Kidney tubule cell (primary cell): ENCODE measurements at regions not wholly inside any gene's neighbourhood (a gene's known extent, or its start where the extent isn't known, plus 50 kb on each side); places are given as distances from the start of the nearest gene placed in this dataset.

ENCODE experiments used
- DNase-seq: peaks from one replicate; pipeline ENCODE4 v3.0.0-alpha.2; 2018; ENCODE audit warnings: low spot score

DNA sequence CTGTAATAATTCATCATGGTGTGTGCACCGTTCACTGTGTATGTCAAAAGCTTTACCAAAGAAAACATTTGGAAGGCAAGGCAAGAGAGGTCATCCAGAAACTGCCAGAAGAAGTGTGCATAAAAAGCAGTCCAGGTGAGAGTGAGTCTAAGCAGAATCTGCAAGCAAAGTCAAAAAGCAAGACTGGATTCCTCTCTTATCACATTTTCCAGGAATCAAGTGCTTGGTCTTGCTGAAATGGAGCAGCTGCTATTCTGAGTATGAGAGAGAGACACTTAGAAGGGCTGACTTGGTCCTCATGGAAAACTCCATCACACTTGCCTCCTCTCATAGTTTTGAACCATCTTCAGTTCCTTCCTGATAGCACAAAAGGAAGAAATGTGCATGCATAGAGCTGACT is 231.3 kb downstream of the ANAPC1 start:
- DNase-seq = no peak

DNA sequence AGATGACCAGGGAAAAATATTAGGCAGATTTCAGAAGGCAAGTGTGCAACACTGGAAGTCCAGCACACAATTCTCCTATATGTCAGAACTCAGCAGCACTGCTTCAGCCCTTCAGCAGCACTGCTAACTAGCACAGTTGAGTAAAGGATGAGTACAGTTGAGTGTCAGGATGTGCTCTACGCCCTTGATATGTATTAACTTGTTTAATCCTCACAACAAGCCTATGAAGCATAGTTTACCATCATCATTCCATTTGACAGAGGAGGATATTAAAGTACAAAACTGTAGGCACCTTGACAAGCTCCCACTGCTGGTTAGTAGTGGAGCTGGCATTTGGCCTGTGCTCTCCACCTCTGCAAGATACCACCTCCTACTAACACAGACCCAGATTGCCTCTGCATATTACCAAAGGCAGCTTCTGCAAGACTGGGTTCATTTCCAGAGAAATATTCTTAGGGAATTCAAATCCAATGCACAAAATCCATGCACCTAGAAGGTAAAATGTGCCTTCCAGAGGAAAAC is 230.8 kb downstream of the ANAPC1 start:
- DNase-seq = no peak

DNA sequence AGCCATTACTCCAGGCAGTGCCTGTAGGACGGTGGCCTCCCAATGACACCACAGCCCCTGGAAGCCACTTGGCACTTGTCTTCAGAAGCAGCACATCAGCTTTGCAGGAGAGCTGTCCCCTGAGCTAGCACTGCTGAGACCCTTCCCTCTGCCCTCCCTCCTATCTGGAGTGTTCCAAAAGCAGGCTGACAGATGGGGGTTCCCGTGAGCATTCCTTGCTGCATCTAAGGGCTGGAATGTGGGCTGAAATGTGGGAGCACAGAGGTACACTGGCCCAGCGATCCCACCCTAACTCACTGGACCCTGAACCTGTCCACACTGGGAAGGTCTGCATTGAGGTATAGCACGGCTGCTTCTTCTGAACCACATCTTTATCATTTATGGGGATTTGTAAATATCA is 230.1 kb downstream of the ANAPC1 start:
- DNase-seq = no peak

DNA sequence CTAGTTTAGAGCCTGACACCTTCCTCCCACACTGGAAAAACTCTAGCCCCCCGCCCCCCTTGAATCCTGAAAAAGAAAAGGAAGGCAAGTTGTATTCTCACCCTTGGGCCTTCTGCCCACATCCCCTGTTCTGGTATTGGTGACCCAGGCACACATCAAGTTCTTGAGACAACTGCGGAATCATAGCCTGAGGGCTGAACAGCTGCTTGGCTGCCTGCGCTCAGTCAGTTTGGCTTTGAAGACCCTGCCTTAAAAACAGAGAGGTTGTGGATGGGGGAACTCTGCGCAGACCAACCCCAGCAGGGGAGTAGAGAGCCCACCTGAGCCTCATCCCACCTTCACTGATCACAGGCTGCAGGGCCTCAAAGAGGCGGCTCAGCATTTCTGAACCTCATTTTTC is 229.2 kb downstream of the ANAPC1 start:
- no peak for DNase-seq

DNA sequence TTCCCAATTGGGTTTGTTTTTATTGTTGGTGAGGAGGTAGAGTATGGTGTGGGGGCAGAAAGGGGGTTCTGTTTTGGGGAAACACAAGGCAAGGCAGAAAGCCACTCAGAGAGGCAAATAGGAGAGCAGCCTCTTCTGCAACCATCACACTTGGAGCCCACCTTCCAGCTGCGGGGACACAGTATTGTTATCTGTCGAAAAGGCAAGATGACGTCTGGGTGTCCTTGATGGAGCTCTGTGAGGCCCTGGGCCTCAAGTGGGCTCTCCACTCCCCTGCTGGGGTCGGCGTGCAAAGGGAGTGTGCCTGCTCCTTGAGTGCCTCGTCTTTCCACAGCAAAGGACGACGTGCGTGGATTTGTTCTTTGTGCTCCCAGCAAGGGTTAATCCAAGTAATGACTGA is 227.6 kb downstream of the ANAPC1 start:
- DNase-seq = no peak

DNA sequence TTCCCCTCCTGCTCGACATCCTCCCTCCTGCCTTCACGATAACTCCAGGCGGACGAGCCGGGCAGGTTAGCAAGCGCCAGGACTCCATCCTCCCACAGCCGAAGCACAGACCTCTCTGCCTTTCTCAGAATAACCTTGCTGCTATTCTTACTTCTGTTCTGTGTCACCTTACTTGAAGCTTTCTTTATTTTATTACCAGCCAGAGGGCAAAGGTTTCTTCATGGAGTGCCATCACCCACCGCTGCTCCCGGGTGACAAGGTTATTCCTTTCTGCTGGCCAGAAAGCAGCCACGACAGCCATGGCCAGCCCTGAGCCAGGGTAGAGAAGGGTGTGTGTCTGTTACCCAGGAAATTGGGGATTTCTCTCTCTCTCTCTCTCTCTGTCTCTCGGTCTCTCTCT is 227.1 kb downstream of the ANAPC1 start:
- no peak for DNase-seq

DNA sequence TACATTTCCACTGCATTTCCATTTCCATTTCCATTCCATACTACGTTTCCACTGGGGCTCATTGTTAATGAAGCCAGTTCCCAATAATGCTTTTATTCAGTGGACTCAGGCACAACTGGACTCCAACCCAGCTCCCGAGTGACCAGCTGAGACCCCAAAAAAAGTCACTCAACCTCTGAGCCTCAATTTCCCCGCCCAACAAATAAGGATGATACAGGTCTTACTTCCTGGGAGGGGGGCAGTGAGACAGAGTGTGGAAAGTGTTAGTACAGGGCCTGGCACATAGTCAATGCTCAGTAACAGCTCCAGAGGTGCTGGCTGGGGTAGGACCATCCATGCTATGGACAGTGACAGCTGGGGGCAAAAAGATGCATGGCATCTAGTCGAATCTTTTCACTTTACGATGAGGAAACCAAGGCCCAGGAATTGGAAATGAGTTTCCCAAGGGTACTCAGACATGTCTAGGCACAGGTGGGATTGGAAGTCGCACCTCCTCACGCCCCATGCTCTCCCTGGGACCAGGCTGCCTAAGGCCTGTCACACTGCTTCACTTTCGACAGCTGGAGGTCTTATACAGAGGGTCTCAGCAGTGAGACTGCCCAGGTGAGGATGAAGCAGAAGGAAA is 226.5 kb downstream of the ANAPC1 start:
- no peak for DNase-seq

DNA sequence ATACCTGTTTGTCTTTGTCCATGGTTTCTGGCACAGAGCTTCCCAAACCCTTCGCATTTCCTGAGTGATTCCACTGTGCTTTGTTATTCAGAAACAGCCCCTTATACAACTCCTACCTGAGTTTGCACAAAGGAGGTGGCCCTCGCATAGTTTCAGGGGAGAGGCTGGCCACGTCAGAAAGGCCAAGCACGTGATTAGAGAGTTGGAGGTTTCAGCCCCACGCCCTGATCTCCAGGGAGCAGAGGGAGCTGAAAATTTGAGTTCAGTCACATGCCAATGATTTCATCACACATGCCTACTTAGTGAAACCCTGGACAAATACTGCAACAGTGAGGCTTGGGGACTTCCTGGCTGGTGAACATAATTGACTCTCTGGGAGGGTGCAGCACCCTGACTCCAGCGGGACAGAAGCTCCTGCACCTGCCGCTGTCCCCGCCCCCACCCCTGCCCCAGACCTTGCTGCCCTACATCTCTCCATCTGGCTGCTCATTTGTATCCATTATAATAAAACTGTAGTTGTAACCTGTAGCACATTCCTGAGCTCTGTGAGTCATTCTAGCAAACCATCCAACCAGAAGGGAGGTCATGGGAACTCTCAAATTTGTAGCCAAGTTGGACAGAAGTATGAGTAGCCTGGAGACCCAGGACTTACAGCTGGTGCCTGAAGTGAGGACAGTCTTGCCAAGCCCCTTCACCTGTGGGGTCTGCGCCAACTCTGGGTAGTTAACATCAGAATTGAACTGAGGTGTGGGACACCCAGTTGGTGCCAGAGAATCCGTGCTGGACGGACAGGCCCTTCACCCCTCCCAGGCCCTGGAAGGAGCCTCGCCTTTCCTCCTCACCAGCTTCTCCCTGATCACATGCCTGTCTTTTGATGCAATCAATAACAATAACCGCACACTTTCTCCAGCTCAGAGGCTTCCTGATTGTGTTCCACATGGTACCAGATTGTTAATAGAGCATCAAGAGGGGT is 224.3 kb downstream of the ANAPC1 start:
- peak; percentile 99 for DNase-seq

DNA sequence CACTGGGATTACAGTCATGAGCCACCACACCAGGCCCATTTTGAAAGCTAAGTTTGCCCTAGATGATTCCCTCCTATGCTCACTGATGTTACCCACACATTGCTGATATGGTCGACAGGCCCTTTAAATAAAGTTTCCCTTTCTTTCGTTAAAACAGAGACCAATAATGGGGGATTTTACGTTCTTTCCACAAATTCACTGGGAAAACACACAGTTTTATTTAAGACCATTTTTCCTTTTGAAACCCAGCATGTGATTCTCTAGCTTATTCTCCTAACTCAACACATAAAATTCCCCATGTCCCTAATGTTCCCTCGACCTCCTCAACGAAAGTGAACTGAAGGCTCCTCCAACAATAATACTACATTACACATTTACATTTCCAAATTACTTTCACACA is 223.2 kb downstream of the ANAPC1 start:
- DNase-seq = no peak

DNA sequence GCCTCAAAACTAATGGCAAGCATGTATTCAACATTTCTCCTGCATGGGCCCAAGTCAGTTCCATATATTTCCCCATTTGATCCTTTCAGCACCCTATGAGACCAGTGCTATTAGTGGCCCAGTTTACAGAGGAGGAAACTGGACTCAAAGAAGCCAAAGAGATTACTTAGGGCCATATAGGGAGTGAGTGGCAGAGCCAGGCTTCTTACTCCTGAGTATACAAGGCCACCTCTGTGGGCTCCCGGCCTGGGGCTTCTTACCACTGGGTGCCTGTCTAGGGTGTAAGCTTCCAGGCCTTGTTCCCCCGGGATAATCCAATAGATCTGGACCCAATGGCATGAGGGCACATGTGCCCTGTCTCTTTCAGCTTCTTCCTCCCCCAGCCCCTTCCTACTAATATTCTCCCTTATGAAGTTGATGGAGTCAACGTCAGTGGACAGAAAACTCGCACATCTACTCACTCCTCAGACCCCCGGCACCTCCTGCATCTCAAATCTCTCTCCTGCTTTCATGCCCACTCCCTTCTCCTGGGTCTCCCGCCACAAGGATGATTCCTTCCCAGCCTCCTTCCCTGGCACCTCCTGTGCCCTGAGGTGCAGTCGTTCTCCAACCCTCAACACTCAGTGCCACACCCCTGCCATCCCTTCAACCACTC is 222.6 kb downstream of the ANAPC1 start:
- DNase-seq = no peak

DNA sequence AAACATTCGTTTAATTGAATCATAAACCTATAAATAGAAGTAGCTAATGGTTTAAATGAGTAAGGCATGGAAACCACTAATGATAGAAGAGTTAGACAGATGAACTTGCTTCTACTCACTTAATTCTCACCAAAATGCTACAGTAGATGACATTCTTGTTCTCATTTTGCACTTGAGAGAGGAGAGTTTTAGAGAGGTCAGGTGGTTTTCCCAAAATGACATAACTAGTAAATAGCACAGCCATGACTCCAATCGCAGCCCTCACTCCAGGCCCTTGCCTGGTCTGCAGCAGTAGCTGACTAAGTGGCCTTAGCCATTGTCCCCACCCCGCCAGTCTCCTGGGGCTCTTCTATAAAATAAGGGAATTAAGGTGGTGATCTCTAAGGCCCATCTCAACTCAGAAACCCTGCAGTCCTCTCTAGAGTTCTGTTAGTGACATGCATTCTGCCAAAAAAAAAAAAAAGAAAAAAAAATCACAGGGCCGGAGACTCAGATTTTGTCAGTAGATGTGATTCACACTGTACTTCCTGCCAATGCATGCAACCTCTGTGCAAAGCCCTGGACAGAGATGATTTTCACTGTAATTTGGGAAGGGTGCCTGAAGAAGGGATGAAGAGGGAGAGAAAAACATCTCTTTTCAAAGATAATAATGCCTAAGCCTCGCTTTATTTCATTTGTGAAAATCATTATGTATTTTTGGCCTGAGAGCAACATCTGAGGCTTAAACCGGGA is 221.8 kb downstream of the ANAPC1 start:
- DNase-seq = peak; percentile 65

DNA sequence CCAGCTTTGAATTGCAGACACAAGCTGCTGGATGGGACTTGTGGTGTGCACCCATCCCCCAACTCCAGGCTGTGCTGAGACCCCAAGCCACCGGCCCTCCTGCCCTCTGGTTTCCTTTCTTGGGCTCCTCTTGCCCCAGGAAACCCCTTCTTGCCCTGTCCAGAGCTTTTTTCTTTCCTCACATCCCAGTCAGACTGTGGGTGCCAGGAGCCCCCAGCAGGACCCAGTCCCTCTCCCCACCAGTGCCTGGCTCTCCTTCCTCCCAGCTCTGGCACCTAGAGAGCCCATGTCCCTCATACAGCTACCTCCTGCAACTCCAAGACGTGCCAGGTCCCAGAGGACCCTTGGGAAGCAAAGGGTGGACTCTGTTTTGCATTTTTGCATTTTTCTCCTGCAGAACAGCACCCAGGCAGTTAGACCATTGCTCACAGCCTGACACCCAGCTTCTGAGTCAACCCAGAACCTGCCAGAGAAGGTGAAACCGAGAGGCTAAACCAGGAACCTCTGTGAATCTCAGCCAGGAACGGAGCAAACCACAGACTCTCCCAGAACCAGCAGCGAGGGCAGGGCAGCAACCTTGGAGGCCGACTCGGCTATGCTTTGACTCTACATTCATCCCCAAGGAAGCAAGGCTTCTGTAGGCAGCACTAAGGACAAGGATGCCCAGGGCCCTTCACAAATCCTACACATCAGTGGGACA is 221.1 kb downstream of the ANAPC1 start:
- peak; percentile 70 for DNase-seq

DNA sequence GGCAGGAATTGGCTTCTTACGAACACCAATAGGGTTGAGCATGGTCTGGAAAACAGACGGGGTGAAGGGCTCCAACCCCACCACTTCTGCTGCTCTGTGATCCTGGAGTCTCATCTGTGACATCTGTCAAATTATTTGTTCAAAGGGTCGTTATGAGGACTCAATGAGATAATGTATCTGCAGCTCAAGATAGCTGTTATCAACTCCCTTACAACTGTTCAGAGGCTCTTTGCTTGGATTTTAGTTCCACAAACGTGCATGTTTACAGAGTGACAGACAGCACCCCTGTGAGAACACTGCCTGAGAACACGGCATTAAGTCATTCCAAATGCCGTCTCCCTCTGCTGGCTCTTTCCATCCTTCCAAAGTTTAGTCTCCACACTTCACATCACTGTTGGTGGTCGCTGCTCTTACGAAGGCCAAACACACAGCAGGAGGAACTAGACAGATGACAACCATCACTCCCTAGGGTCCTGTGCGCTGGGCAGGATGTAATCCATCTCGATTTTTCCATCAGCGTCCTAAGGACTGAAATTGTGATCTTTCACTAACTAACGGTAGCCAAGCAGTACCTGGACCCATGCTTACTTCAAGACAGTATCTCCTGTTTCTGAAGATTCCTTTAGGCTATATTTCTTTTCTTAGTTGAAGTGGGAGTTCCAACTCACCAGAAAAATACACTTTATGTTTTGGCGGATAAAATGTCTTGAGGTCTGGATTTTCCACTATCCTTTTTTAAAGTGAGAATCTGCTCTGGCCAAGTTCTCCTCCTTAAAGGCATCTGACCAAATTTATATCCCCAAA is 220.3 kb downstream of the ANAPC1 start:
- no peak for DNase-seq

DNA sequence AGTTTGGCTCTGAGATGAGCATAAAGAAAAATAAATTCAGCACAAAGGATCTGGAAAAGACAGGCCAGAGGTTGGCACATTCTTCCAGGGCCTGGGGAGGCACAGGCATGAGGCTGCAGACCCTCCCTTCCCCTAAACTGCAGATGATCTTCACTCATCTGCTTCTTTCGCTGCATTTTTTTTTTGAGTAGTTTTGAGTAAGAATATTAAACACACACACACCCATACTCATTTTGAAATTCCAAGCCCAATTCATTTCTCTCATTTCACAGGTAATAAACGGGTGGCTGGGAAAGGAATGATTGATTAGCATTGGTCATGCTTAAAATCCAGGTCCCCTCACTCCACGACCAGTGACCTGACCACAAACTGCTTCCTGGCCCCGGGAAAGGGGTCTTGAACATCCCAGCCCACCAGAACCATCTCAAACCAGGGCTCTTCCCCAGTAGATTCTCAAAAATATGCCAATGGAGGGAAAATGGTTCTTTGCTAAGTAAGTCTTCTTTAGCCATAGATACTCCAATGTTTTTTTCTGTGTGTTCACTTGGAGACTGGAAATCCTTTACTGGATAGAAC is 219.6 kb downstream of the ANAPC1 start:
- no peak for DNase-seq

DNA sequence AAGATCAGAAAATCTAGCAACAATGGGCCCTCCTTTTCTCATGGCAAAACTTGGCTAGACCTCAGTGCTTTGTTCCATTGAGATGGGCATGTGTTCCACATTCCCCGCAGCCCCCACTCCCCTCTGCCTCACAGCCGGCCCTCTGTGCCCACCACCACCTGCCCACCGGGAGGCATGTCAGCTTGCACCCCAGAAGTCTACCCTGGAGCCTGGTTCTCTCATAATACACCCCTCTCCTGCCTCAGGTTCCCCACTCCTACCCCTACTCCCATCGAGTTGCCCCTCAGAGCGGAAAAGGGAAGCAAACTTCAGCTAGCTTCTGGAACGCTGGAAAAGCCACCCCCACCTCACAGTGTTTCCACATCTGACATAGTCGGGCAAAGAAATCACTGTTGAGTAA is 219.0 kb downstream of the ANAPC1 start:
- DNase-seq = no peak

DNA sequence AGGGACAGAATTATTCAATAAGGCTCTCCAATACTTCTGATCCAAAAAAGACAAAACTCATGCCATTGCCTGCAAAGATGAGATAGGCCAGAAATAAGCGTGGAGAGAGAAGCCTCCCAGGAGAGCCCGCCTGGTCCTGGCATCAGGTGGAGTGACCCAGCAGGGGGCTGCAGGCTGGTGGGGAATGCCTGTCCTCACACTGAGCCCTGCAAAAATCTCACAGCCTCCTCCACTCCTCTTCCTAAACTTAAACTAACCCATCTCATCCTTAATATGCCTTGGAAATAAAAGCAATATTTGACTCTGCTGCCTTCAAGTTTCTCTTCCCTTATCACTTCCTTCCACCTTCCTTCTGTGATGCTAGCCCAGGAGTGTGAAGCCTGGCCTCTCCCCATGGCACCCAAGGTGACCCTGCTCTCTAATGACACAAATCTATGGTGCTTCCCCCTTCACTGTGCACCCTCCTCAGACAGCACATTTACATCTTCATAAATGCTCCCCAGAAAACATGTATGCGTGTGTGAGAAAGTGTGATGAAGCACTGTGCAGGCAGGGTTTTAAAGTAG is 218.4 kb downstream of the ANAPC1 start:
- no peak for DNase-seq

DNA sequence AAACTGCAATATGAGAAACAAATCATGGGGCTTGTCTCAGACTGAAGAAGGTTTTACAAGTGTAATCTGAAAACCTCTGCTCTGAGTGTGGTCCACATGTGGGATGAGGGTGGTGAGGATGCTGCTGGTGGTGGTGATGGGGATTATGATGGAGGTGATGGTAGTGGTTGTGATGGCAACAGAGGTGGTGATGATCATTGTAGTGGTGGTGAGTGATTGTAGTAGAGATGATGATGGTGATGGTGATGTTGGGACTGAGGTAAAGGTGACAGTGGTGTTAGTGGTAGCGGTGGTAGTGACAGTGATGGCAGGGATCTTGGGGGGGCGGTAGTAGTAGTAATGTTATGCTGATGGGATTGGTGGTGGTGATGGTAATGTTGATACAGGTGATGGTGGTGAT is 217.8 kb downstream of the ANAPC1 start:
- DNase-seq = no peak

DNA sequence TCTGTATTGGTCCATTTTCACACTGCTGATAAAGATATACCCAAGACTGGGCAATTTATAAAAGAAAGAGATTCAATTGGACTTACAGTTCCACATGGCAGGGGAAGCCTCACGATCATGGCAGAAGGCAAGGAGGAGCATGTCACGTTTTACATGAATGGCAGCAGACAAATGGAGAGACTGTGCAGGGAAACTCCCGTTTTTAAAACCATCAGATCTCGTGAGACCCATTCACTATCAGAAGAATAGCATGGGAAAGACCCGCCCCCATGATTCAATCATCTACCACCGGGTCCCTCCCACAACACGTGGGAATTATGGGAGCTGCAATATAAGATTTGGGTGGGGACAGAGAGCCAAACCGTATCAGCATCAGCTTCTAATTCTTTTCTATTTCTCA is 217.0 kb downstream of the ANAPC1 start:
- DNase-seq = no peak

DNA sequence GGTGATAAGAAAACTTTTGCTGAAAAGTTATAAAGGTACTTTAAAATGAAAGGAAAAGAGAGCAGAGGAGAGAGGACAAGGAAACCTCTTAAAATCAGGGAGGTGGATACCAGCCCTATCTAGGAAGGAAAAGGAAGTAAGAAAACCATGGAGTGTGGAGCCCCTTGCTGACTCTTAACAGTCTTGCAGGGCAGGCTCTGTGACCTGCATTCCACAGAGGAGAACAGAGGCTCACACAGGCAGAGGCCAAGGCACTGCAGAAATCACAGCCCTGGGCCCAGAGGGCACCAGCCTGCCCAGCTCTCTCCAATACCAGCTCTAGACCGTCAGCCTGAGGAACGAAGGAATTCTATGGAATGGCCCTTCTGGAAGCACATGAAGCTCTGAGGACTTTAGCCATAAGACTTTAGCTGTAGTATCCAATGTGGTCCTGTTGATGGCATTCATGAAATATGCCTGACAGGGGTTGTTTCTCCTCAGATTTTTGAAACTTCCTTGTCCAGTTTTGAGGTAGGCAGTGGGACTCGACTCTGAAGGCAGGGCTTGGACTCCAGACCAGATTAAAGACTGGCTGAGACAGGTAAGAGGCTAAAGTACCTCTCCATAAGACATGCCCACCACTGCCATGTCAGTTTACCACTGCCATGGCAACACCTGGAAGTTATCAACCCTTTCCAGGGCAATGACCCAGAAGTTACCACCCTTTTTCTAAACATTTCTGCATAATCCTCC is 216.3 kb downstream of the ANAPC1 start:
- DNase-seq = peak; percentile 87
